ENCODE measurements at regions not wholly inside any gene's neighbourhood (a gene's known extent, or its start where the extent isn't known, plus 50 kb on each side); places are given as distances from the start of the nearest gene placed in this dataset.

- no peak for DNase-seq
These were observed 54.4 kb upstream of the C1orf174 start for GRCh38 chr1:3954170-3955169.

DNA sequence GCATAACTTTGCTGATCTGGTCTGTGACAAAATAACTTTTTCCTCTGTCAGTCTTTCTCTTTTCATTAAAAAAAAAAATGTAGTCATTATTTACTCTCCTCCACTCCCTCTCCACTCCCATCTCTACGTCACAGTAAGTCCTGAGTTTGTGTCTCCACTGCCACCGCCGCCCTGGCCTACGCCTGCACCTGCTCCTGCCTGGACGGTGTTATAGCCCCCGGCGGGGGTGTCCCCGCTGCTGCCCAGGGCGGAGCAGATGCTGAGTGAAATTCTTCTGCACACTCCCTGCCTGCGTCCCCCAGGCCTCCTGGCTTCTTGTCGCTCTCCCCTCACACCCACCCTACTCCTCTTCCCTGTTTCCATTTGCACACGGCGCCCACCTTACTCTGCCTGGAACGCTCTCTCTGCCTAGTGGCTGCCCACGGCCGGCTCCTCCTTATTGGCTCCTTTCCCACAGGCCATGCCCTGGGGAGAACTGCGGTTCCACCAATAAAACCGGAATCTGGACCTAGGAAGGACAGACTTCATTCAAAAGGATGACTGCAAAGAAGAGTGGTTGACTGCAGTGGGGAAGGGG lies 55.2 kb upstream of the C1orf174 start:
- DNase-seq = no peak

DNA sequence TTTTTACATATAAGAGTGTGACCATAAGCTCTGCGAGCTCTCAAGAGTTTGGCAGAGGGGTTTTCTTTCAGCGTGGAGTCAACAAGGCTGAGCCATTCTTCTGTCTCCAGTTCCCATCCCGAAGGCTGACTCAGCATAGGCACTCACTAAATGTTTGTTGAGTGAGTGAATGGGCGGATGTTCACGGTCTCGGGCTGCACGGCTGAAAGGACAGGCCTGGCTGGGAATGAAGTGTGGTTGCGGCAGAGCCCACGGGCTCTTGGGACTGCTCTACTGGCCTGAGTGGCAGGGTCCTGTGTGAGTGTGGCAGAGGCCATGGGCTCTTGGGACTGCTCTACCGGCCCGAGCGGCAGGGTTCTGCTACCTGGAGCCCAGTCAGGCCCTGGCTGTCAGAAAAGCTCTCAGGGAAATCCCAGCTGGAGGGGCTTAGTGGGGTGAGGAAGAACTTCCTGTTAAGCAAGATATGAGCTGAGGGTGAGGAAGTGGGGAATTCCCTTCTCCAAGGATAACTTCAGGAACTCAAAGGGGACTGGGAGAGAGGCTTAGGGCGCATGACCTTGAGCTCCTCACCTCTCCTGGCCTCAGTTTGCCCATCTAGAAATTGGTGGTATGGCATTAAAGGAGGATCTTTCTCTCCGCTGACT lies 56.6 kb upstream of the C1orf174 start:
- no peak for DNase-seq

GRCh38 chr1:3959361-3959760 lies 59.3 kb upstream of the C1orf174 start:
- no peak for DNase-seq

DNA sequence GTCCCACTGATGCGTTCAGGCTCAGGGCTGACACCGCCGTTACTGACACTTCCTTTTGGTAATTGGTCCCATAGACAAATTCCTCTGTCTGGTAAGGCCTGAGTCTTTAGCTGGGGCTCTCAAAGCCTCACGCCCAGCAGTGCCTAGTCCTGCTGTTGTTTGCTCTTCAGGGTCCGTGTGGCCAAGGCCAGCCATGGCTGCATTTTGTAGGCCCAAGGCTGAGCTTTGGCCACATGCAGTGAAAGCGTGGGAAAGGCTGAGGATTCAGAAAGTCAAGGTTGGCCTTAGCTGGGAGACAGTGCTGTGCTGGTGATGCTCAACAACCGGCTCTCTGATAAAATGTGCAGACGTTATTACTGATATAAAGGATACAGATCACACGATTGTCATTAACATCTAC lies 63.5 kb upstream of the C1orf174 start:
- no peak for DNase-seq

- no peak for DNase-seq
These were observed 65.6 kb upstream of the C1orf174 start for GRCh38 chr1:3965693-3966092.

- DNase-seq = no peak
These were observed 68.8 kb upstream of the C1orf174 start for GRCh38 chr1:3968851-3969250.

GRCh38 chr1:3971981-3972380 lies 71.9 kb upstream of the C1orf174 start:
- DNase-seq = no peak

DNA sequence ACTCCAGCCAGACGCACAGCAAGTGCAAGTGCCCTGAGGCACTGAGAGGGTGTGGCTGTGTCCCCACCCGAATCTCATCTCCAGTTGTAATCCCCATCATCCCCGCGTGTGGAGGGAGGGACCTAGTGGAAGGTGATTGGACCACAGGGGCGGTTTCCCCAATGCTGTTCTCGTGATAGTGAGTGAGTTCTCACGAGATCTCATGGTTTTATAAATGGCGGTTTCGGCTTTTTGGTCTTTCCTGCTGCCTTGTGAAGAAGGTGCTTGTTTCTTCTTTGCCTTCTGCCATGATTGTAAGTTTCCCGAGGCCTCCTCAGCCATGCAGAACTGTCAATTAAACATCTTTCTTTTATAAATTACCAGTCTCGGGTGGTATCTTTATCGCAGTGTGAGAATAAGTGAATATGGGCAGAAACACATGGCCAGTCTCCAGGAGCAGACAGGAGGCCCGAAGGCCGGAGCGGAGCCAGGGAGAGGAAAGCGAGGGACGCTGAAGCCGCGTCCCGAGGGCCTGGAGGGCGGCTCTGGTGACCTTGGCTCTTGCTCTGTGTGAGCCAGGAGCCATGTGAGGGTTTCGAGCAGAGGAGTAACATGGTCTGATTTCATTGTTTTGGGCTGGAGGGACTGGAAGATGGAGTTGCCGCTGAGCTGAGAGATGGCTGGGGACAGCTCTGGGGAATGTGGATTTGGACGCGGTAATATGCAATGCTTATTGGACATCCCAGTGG lies 76.0 kb upstream of the C1orf174 start:
- no peak for DNase-seq

DNA sequence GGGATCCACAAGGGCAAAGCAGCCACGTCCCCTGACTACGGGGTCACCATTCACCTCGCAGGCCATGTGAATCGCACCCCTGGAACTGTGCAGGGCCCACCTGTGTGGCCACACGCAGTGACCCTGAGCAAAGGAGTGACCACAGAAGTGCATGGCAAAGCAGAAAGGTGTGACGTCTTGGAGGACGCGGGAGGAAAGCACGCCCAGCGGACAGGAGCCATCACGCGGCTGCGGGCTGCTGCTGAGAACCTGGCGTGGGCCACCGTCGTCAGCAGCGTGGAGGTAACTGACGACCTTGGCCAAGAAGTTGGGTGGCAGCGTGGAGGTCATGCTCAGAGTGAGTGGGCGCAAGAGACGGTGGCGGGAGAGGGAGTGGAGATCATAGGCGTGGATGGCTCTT lies 76.7 kb upstream of the C1orf174 start:
- no peak for DNase-seq

DNA sequence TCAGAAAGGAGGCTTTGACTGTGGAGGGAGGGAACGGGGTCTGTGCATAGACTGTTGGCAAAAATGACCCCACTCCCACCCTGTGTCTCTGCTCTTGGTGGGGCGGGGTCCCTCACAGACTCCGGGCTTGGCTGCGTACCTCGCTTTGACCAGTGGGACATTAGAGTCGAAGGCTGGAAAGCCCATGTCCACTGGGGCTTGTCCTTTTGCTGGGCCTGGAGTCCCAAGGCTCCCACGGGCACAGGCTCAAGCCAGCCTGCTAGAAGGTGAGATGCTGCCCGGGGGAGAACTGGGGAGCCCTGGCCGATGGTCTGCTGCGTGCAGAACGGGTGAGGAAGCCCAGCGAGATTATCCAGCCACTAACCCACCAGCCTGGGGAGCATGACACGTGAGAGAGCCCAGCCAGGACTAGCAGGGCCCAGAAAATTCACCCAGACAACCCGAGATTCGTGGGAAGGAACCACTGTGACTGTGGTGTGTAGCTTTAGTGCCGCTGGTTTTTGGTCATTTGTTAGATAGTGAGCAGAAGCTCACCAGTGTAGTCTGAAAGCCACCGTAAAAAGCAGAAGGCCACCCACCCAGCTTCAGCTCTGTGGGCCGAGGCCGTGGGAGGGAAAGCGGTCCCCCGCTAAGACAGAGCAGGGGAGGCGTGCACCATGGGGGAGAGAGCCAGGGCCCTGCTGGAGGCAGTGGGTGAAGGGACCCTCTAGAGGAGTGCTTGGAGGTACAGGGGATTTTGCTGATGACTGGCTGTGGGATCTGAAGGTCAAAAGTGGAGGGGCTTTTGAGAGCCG lies 78.3 kb upstream of the C1orf174 start:
- no peak for DNase-seq

- no peak for DNase-seq
These were observed 78.9 kb upstream of the C1orf174 start for GRCh38 chr1:3978990-3979325.

GRCh38 chr1:3981261-3981660 lies 81.2 kb upstream of the C1orf174 start:
- DNase-seq = no peak

GRCh38 chr1:3981746-3982505 lies 81.9 kb upstream of the C1orf174 start:
- no peak for DNase-seq

DNA sequence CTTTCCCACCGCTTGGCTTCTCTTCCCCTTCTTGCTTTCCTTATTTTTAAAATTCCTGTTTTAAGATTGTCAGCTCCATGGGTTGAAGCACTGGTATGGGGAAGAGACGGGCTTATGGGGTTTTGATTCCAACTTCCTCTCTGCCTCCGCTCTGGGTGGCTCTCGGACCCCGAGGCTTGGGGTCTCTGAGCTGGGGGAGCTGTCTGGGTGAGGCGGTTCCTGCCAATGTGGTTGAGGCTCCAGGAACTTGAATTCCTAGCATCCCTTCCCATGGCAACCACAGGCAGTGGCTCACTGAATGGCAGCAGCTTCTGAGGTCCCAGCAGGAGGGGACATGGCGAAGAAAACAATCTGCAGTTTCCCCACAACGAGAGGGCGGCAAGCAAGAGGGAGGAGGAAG lies 83.1 kb upstream of the C1orf174 start:
- no peak for DNase-seq

DNA sequence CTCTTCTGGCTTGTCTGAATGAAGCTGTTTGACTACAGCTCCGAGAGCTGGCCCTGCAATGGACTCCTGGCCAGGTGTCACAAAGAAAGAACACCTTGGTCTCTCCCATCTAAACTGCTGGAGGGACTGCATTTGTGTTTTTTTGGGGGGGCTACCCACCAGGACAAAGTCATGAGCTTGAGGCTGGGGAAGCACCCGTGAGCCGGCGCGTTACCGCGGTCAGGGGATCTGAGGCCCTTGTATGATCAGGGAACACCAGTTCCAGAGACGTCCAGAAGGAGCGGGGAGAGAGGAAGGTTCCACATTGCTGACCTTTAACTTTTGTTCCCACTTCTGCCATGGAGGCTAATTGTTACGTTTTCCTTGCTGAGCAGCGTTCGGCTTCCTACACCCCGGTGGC lies 84.5 kb upstream of the C1orf174 start:
- DNase-seq = no peak

- no peak for DNase-seq
These were observed 86.7 kb upstream of the C1orf174 start for GRCh38 chr1:3986686-3987218.

GRCh38 chr1:3987669-3988235 lies 87.7 kb upstream of the C1orf174 start:
- DNase-seq = no peak

- DNase-seq = no peak
These were observed 88.4 kb upstream of the C1orf174 start for GRCh38 chr1:3988431-3988830.

GRCh38 chr1:3989465-3989864 lies 89.4 kb upstream of the C1orf174 start:
- no peak for DNase-seq

All from amygdala (tissue), 56 donors.